GM21786 (cell line): ENCODE measurements at regions not wholly inside any gene's neighbourhood (a gene's known extent, or its start where the extent isn't known, plus 50 kb on each side); places are given as distances from the start of the nearest gene placed in this dataset.

Source experiments
- ATAC-seq: cut with Tn5 transposase; IDR thresholded peaks from one replicate; pipeline ENCODE4 v1.9.1; 2021; ENCODE audit not compliant: unreplicated experiment

- no peak for ATAC-seq
These were observed 92.6 kb upstream of the ATP2B1 start for GRCh38 chr12:89801284-89801683.

DNA sequence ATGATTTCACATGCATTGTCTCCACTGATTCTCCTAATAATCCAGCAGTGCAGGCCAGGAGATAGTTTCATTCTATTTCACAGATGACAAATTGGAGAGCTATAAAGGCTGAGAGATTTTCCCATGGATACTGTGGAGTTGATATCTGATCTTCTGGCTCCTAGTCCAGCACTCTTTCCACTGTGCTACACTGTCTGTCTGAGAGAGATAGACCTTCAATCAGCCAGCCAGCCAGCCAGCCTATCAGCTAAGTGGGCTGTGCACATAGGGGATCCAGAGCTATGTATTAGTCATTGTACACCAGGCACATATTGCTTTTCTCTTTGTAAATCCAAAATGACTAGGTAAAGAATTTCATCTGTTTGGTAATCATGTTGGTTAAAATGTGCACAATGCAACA lies 91.8 kb upstream of the ATP2B1 start:
- no peak for ATAC-seq

GRCh38 chr12:89799316-89799715 lies 90.7 kb upstream of the ATP2B1 start:
- no peak for ATAC-seq

- ATAC-seq = no peak
These were observed 88.8 kb upstream of the ATP2B1 start for GRCh38 chr12:89797436-89797835.

DNA sequence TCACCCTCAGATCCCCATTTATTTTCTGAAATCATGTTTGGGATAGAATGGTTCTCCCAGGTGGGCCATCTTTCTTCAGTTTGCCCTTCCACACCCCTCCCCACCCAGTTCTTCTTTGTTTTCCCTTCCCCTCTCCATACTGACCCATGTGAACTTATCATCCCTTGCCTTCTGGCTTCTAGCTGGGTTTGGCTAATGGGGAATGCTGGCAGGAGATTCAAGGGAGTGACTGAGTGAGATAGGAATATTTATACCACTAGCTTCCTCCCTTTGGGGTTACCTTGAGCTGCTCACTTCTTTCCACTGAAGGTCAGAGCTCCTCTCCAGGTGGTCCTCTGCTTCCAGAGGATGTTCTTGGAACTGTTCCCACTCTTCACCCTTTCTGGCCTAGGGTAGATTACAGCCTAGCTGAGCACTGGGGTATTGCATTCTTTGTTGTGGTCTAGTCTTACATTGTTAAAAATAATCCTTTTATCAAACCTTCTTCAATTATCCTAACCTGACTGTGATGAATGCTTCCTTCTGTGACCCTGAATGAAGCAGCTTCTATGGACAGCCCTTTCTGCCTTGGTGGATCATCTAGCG lies 88.3 kb upstream of the ATP2B1 start:
- no peak for ATAC-seq

GRCh38 chr12:89793946-89794345 lies 85.3 kb upstream of the ATP2B1 start:
- no peak for ATAC-seq

DNA sequence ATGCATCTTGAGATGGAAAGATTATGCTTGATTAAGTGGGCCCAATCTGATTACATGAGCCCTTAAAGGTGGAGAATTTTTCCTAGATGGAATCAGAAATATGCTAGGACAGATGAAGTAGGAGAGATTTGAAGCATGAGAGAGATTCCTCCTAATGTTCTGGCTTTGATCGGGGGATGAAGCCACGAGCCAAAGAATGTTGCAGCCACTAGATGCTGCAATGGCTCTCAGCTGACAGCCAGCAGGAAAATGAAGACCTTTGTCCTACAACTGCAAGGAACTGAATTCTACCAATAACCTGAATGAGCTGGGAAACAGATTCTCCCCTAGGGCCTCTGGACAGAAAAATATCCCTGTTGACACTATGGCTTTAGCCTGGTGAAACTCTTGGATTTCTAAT lies 82.6 kb upstream of the ATP2B1 start:
- no peak for ATAC-seq

DNA sequence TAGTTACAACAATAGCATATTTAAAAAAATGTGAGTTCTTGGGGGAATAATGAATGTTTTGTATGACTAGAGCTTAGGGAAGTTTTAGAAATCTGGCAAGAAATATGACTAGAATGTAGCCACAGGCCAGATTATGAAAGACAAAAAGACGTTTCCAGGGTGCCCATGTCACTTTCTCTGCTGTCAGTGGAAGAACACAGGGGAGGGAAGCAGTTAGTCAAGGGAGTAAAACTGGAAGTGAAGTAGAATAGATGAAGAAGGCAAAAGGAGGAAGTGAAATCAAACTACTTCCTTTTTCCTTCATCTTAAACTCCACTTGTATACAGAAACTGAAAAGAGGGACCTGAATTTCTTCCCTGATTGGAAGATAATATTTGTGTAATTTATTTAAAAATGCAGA lies 81.2 kb upstream of the ATP2B1 start:
- peak; percentile 92 for ATAC-seq

GRCh38 chr12:89787763-89788162 lies 79.1 kb upstream of the ATP2B1 start:
- no peak for ATAC-seq

GRCh38 chr12:89786177-89786810 lies 77.7 kb upstream of the ATP2B1 start:
- no peak for ATAC-seq

GRCh38 chr12:89783359-89784060 lies 74.9 kb upstream of the ATP2B1 start:
- no peak for ATAC-seq

DNA sequence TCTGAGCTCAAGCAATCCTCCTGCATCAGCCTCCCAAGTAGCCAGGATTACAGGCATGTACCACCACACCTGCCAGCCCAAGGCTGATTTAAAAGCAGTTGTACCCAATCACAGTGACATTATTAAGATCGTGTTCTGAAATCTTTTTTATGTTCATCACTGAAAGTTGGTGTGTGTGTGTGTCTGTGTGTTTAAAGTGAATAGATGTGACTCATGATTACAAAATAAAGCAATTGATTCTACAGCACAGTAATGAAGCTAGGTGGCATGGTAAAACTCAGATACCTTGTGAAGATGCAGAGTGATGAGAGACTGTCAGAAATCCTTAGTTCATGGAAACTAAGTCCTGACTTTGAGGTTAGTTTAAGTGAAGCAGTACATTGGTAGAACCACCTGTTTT lies 74.2 kb upstream of the ATP2B1 start:
- no peak for ATAC-seq

- ATAC-seq = no peak
These were observed 73.4 kb upstream of the ATP2B1 start for GRCh38 chr12:89781946-89782550.

GRCh38 chr12:89781156-89781555 lies 72.5 kb upstream of the ATP2B1 start:
- ATAC-seq = no peak

DNA sequence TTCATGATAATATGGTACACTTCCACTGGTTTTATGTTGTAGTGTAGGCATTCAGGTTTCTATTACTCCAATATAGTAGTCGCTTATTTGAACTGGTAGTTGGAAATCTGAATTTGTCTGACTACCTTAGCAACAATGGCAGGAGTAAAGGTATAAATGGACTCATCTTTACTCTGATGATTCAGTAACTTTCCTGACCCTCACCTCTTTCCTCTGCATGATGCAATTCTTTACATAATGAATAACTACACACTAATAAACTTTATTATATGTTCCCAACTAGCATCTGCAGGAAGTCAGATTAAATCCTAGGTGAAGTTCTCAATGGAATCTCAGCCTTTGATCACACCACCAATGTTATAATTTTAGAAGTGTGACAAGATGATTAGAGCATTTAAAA lies 70.5 kb upstream of the ATP2B1 start:
- ATAC-seq = no peak

GRCh38 chr12:89777733-89778379 lies 69.2 kb upstream of the ATP2B1 start:
- ATAC-seq = no peak

GRCh38 chr12:89775986-89776365 lies 67.3 kb upstream of the ATP2B1 start:
- no peak for ATAC-seq

GRCh38 chr12:89775063-89775985 lies 66.7 kb upstream of the ATP2B1 start:
- no peak for ATAC-seq

GRCh38 chr12:89774645-89775044 lies 66.0 kb upstream of the ATP2B1 start:
- ATAC-seq = no peak

GRCh38 chr12:89770391-89770790 lies 61.8 kb upstream of the ATP2B1 start:
- no peak for ATAC-seq

DNA sequence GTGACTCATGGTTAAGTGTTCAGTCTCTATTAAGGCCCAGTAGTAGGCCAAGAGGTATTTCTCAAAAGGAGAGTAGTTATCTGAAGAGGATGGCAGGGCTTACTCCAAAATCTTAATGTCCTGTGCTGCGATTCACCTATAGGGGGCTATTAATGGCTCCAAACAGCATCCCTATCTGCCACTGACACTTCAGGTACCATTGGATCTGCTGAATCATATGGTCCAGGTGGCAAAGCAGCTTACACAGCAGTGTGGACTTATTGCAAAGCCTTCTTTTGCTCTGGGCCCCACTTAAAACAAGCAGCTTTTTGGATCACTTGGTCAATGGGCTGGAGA lies 60.8 kb upstream of the ATP2B1 start:
- no peak for ATAC-seq
